MCF 10A (cell line): ENCODE measurements at regions not wholly inside any gene's neighbourhood (a gene's known extent, or its start where the extent isn't known, plus 50 kb on each side); places are given as distances from the start of the nearest gene placed in this dataset.

Experiments used
- BruUV-seq: library from RNA; stranded (reverse); fragments of 400-500 nt; replicated peaks from 2 replicates; lab custom pipeline; 2021; lab: Mats Ljungman, UMichigan
- CTCF ChIA-PET: fragments of 300-600 bp; sonication (Branson Sonifier 250); formaldehyde crosslinking; extraction: SDS; loops from one replicate; lab custom pipeline; 2021; ENCODE audit warnings: antibody characterized with exemption, inconsistent platforms; lab: Yijun Ruan, JAX
- POLR2A ChIA-PET: fragments of 300-600, 350-650 bp; sonication (Branson Sonifier 250); formaldehyde crosslinking; extraction: SDS; loops from one replicate; lab custom pipeline; 2020; ENCODE audit warnings: antibody characterized with exemption, inconsistent platforms; lab: Yijun Ruan, JAX
- DNase-seq: peaks from one replicate; pipeline ENCODE4 v3.0.0-alpha.2; 2018; ENCODE audit not compliant: unreplicated experiment
- H3K27ac Mint-ChIP-seq: one replicate; pipeline ENCODE4 v1.8.0; 2022; ENCODE audit warnings: mild to moderate bottlenecking, low read depth, mixed read lengths; ENCODE audit not compliant: unreplicated experiment
- H3K27me3 Mint-ChIP-seq: one replicate; pipeline ENCODE4 v1.8.0; 2022; ENCODE audit warnings: mixed read lengths; ENCODE audit not compliant: insufficient read depth, unreplicated experiment
- H3K36me3 Mint-ChIP-seq: one replicate; pipeline ENCODE4 v1.8.0; 2022; ENCODE audit warnings: mild to moderate bottlenecking, moderate library complexity, mixed read lengths; ENCODE audit not compliant: insufficient read depth, unreplicated experiment
- H3K4me1 Mint-ChIP-seq: one replicate; pipeline ENCODE4 v1.8.0; 2022; ENCODE audit warnings: mixed read lengths; ENCODE audit not compliant: insufficient read depth, unreplicated experiment
- H3K4me3 Mint-ChIP-seq: one replicate; pipeline ENCODE4 v1.8.0; 2022; ENCODE audit warnings: mild to moderate bottlenecking, moderate library complexity, mixed read lengths; ENCODE audit not compliant: unreplicated experiment
- H3K9me3 Mint-ChIP-seq: one replicate; pipeline ENCODE4 v1.8.0; 2022; ENCODE audit warnings: mixed read lengths; ENCODE audit not compliant: unreplicated experiment
- CTCF ChIP-seq: fragments of 200-600 bp; IDR thresholded peaks from one replicate; pipeline ENCODE4 v1.8.0; 2022; ENCODE audit warnings: antibody characterized with exemption, mild to moderate bottlenecking; ENCODE audit not compliant: unreplicated experiment
- intact Hi-C: fragments of 100-400 bp; cut with micrococcal nuclease; formaldehyde crosslinking; loops from 2 replicates; pipeline ENCODE4 v1.14.1; 2022

GRCh38 chr14:98725676-98726075, 546.3 kb downstream of the BCL11B start:
- ChIA-PET CTCF (interaction anchor here (0.6 kb wide), 1 partner anchor 30 kb away, joined by 3 read pairs; no protein-coding TSS in a partner anchor), POLR2A (interaction anchor here (0.5 kb wide), 1 partner anchor 13 kb away, joined by 4 read pairs; no protein-coding TSS in a partner anchor)
- H3K27ac Mint-ChIP-seq, result no peak overlapping the region
- DNase-seq, result no peak
- no TSS peak for BruUV-seq
- no peak for TF ChIP-seq CTCF
- intact Hi-C loops, result no loop called here
- H3K27me3 Mint-ChIP-seq, result peaks cover 12% of the 10 kb centered on the region
- H3K36me3 Mint-ChIP-seq, result no peaks in the 10 kb centered on the region
- H3K4me3 Mint-ChIP-seq, result no peak overlapping the region
- no peaks in the 10 kb centered on the region for H3K4me1 Mint-ChIP-seq
- H3K9me3 Mint-ChIP-seq, result no peaks in the 10 kb centered on the region

- no peak for TF ChIP-seq CTCF
- BruUV-seq, result no TSS peak
- CTCF ChIA-PET, result no interaction called here
- H3K27ac Mint-ChIP-seq, result no peak overlapping the region
- H3K36me3 Mint-ChIP-seq, result no peaks in the 10 kb centered on the region
- DNase-seq, result no peak
- H3K27me3 Mint-ChIP-seq, result peaks cover 12% of the 10 kb centered on the region
- intact Hi-C loops, result no loop called here
- H3K9me3 Mint-ChIP-seq, result no peaks in the 10 kb centered on the region
- no peaks in the 10 kb centered on the region for H3K4me1 Mint-ChIP-seq
- POLR2A ChIA-PET, result no interaction called here
- H3K4me3 Mint-ChIP-seq, result no peak overlapping the region
These were observed 545.2 kb downstream of the BCL11B start for GRCh38 chr14:98726585-98727405.

- no TSS peak for BruUV-seq
- H3K36me3 Mint-ChIP-seq, result no peaks in the 10 kb centered on the region
- intact Hi-C loops, result no loop called here
- TF ChIP-seq CTCF, result no peak
- no peak overlapping the region for H3K4me3 Mint-ChIP-seq
- no peaks in the 10 kb centered on the region for H3K4me1 Mint-ChIP-seq
- CTCF ChIA-PET, result no interaction called here
- H3K27ac Mint-ChIP-seq, result no peak overlapping the region
- POLR2A ChIA-PET, result no interaction called here
- DNase-seq, result no peak
- H3K9me3 Mint-ChIP-seq, result no peaks in the 10 kb centered on the region
- H3K27me3 Mint-ChIP-seq, result peaks cover 12% of the 10 kb centered on the region
These were observed 544.0 kb downstream of the BCL11B start for GRCh38 chr14:98728024-98728423.

- CTCF ChIA-PET, result no interaction called here
- intact Hi-C loops, result no loop called here
- TF ChIP-seq CTCF, result no peak
These were observed 543.2 kb downstream of the BCL11B start for GRCh38 chr14:98728836-98729235.

More at GRCh38 chr14:98728836-98729235, 543.2 kb downstream of the BCL11B start:
- Mint-ChIP-seq H3K4me3 (no peak overlapping the region), H3K27ac (no peak overlapping the region), H3K27me3 (peaks cover 12% of the 10 kb centered on the region), H3K9me3 (no peaks in the 10 kb centered on the region), H3K36me3 (no peaks in the 10 kb centered on the region), H3K4me1 (no peaks in the 10 kb centered on the region)
- DNase-seq, result no peak
- POLR2A ChIA-PET, result no interaction called here
- no TSS peak for BruUV-seq
